ENCODE measurements at regions not wholly inside any gene's neighbourhood (a gene's known extent, or its start where the extent isn't known, plus 50 kb on each side); places are given as distances from the start of the nearest gene placed in this dataset.

DNA sequence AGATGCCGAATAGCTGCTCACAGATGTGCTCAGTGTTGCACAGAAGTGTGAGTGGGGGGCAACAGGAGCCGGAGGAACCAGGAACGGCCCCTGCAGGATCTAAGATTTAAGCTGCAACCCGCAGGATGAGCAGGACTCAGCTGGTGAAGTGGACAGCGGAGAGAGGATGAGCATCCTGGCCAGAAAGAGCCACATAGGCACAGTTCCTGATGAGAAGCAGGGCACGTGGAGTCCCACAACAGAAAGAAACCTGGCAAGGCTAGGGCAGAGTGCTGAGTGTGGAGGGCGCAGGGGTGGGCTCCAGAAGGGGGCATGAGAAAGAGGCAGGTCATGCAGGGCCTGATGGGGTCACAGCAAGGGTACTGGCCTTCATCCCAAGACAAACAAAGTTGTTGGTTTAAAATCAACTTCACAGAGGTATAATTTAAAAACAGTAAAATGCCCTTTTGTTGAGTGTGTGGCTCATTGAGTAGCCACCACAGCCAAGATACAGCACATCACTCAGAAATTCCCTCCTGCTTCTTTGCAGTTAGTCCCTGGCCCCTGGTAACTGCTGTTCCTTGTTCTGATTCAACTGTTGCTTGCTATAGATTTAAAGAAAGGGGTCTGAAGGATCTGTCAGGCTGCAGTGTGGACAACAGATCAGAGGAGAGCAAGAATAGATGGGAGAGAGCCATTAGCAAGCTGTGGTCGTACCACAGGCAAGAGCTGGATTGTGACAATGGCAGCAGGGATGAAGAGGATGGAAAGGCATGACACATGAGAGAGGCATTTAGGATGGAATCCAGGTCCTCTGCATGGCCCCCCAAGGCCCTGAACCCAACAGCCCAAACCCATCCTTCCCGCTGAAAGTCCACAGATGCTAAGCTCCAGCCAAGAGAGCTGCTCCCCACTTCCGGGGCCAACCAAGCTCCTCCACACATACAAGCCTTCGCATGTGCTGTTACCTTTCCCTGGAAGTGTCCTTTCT lies 53.1 kb upstream of the OSBPL3 start:
- Histone ChIP-seq H3K36me3 (no peaks in the 10 kb centered on the region), H3K9ac (ENCODE audit: low read depth in 2 of 2, low read length in 2 of 2) (no peak overlapping the region), H3K4me1 (no peaks in the 10 kb centered on the region), H3K4me3 (no peak overlapping the region), H3K27ac (no peak overlapping the region), H3K9me3 (no peaks in the 10 kb centered on the region), H3K27me3 (no peaks in the 10 kb centered on the region)
- no peak for DNase-seq
- intact Hi-C loops (cut with DNase I): no loop called here
- TF ChIP-seq, protein P1, sequence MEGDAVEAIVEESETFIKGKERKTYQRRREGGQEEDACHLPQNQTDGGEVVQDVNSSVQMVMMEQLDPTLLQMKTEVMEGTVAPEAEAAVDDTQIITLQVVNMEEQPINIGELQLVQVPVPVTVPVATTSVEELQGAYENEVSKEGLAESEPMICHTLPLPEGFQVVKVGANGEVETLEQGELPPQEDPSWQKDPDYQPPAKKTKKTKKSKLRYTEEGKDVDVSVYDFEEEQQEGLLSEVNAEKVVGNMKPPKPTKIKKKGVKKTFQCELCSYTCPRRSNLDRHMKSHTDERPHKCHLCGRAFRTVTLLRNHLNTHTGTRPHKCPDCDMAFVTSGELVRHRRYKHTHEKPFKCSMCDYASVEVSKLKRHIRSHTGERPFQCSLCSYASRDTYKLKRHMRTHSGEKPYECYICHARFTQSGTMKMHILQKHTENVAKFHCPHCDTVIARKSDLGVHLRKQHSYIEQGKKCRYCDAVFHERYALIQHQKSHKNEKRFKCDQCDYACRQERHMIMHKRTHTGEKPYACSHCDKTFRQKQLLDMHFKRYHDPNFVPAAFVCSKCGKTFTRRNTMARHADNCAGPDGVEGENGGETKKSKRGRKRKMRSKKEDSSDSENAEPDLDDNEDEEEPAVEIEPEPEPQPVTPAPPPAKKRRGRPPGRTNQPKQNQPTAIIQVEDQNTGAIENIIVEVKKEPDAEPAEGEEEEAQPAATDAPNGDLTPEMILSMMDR (IDR thresholded peaks at IDR 0.05): no peak

- H3K4me3 ChIP-seq: no peak overlapping the region
- TF ChIP-seq, protein P1 (IDR thresholded peaks at IDR 0.05): no peak
- no peak for DNase-seq
- H3K27me3 ChIP-seq: no peaks in the 10 kb centered on the region
- no peak overlapping the region for H3K27ac ChIP-seq
- H3K4me1 ChIP-seq: no peaks in the 10 kb centered on the region
- intact Hi-C loops (cut with DNase I): no loop called here
- H3K36me3 ChIP-seq: no peaks in the 10 kb centered on the region
- no peaks in the 10 kb centered on the region for H3K9me3 ChIP-seq
- H3K9ac ChIP-seq (ENCODE audit: low read depth in 2 of 2, low read length in 2 of 2): no peak overlapping the region
Measured at GRCh38 chr7:25031432-25031831, 51.5 kb upstream of the OSBPL3 start.

DNA sequence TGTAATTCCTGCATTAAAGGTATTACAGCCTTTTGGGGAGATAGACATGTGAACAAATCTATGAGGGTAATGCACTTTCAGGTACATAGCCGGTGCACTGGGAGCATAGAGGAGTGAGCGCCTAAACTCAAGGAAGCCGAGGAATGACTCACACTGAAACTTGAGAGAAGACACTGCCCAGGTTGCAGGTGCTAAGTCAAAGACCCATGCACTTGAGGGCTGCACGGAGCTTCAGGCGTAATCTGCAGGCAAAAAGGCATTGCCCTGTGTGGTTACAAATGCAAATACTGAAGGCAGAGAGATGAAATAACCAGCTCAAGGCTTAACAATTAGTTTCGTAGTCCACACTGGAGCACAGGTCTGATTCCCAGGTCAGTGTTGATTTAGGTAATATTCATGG lies 51.0 kb upstream of the OSBPL3 start:
- Histone ChIP-seq H3K9ac (ENCODE audit: low read depth in 2 of 2, low read length in 2 of 2) (no peak overlapping the region), H3K36me3 (no peaks in the 10 kb centered on the region), H3K27me3 (no peaks in the 10 kb centered on the region), H3K27ac (no peak overlapping the region), H3K4me1 (no peaks in the 10 kb centered on the region), H3K4me3 (no peak overlapping the region), H3K9me3 (no peaks in the 10 kb centered on the region)
- intact Hi-C loops (cut with DNase I): no loop called here
- no peak for DNase-seq
- TF ChIP-seq, protein P1 (IDR thresholded peaks at IDR 0.05): no peak
